Trophoblast cell (in vitro differentiated cells and primary cell): ENCODE measurements at regions not wholly inside any gene's neighbourhood (a gene's known extent, or its start where the extent isn't known, plus 50 kb on each side); places are given as distances from the start of the nearest gene placed in this dataset.
"Not testable (repeated sequence)": the region's sequence is repeated elsewhere in the genome, so short reads cannot be mapped to it uniquely, and the experiment has no call there.

ENCODE experiments used
- DNase-seq, 2 donors: peaks; one replicate each; pipeline ENCODE4 v3.0.0-alpha.2; 2016
- H2AFZ ChIP-seq: 2 replicates; pipeline ENCODE4 v1.6.1; 2013; ENCODE audit warnings: low read length, moderate library complexity, mild to moderate bottlenecking; ENCODE audit not compliant: insufficient read depth, poor library complexity
- H2AK5ac ChIP-seq: 2 replicates; pipeline ENCODE4 v1.6.1; 2013; ENCODE audit warnings: mild to moderate bottlenecking, low read length
- H2BK120ac ChIP-seq: 2 replicates; pipeline ENCODE4 v1.6.1; 2013; ENCODE audit warnings: low read length, mild to moderate bottlenecking, moderate library complexity; ENCODE audit not compliant: insufficient read depth, poor library complexity
- H2BK12ac ChIP-seq: 2 replicates; pipeline ENCODE4 v1.6.1; 2013; ENCODE audit warnings: mild to moderate bottlenecking, low read length, moderate library complexity
- H2BK5ac ChIP-seq: 2 replicates; pipeline ENCODE4 v1.6.1; 2013; ENCODE audit warnings: low read length, low read depth, moderate library complexity, mild to moderate bottlenecking; ENCODE audit not compliant: poor library complexity
- H3K14ac ChIP-seq: 2 replicates; pipeline ENCODE4 v1.6.1; 2013; ENCODE audit warnings: mild to moderate bottlenecking, low read length
- H3K18ac ChIP-seq: 2 replicates; pipeline ENCODE4 v1.6.1; 2013; ENCODE audit warnings: mild to moderate bottlenecking, low read length
- H3K23ac ChIP-seq: 2 replicates; pipeline ENCODE4 v1.6.1; 2013; ENCODE audit warnings: low read length
- H3K27ac ChIP-seq: 2 replicates; pipeline ENCODE4 v1.5.1; 2013; ENCODE audit warnings: low read depth, mild to moderate bottlenecking, inconsistent platforms, low read length, moderate library complexity
- H3K27me3 ChIP-seq: 2 replicates; pipeline ENCODE4 v1.6.1; 2013; ENCODE audit warnings: inconsistent platforms, mild to moderate bottlenecking, low read length, moderate library complexity; ENCODE audit not compliant: insufficient read depth
- H3K36me3 ChIP-seq, 2 experiments: 1 replicate in 1 of 2; 2 replicates in 1 of 2; pipeline ENCODE4 v1.6.1; 2013; ENCODE audit warnings: low read length in 2 of 2, mild to moderate bottlenecking in 2 of 2, moderate library complexity in 1 of 2; ENCODE audit not compliant: insufficient read depth in 2 of 2, control insufficient read depth in 1 of 2
- H3K4ac ChIP-seq: 2 replicates; pipeline ENCODE4 v1.6.1; 2013; ENCODE audit warnings: low read depth, mild to moderate bottlenecking, low read length, moderate library complexity
- H3K4me1 ChIP-seq, 2 experiments: 1 replicate in 1 of 2; 2 replicates in 1 of 2; pipeline ENCODE4 v1.6.1; 2013; ENCODE audit warnings: low read length in 2 of 2, mild to moderate bottlenecking in 2 of 2, moderate library complexity in 1 of 2; ENCODE audit not compliant: insufficient read depth in 2 of 2, control insufficient read depth in 1 of 2
- H3K4me2 ChIP-seq: 2 replicates; pipeline ENCODE4 v1.6.1; 2013; ENCODE audit warnings: inconsistent platforms, mild to moderate bottlenecking, low read length, moderate library complexity
- H3K4me3 ChIP-seq: 2 replicates; pipeline ENCODE4 v1.5.1; 2013; ENCODE audit warnings: mild to moderate bottlenecking, low read depth, low read length, inconsistent platforms
- H3K79me1 ChIP-seq: one replicate; pipeline ENCODE4 v1.6.1; 2013; ENCODE audit warnings: low read length
- H3K79me2 ChIP-seq: 2 replicates; pipeline ENCODE4 v1.6.1; 2013; ENCODE audit warnings: low read length, mild to moderate bottlenecking; ENCODE audit not compliant: control insufficient read depth, insufficient read depth, poor library complexity
- H3K9ac ChIP-seq: 2 replicates; pipeline ENCODE4 v1.6.1; 2013; ENCODE audit warnings: mild to moderate bottlenecking, low read length
- H3K9me3 ChIP-seq: 2 replicates; pipeline ENCODE4 v1.6.1; 2013; ENCODE audit warnings: low read depth, mild to moderate bottlenecking, control low read depth, inconsistent platforms, low read length; ENCODE audit not compliant: insufficient read depth
- H4K12ac ChIP-seq: 2 replicates; pipeline ENCODE4 v1.6.1; 2013; ENCODE audit warnings: low read depth, mild to moderate bottlenecking, low read length, moderate library complexity
- H4K8ac ChIP-seq: 2 replicates; pipeline ENCODE4 v1.6.1; 2013; ENCODE audit warnings: low read depth, mild to moderate bottlenecking, low read length, moderate library complexity
- H4K91ac ChIP-seq: one replicate; pipeline ENCODE4 v1.6.1; 2013; ENCODE audit warnings: low read depth, mild to moderate bottlenecking, low read length, moderate library complexity
- WGBS: extraction: QIAGEN DNeasy Blood & Tissue Kit; methylation state at CpG from one replicate; pipeline ENCODE4 v1.1.7; 2013; ENCODE audit warnings: missing lambda C conversion rate; ENCODE audit not compliant: insufficient read length, insufficient coverage; ENCODE audit errors: extremely low coverage; 5-methylcytosine and 5-hydroxymethylcytosine counted together

DNA sequence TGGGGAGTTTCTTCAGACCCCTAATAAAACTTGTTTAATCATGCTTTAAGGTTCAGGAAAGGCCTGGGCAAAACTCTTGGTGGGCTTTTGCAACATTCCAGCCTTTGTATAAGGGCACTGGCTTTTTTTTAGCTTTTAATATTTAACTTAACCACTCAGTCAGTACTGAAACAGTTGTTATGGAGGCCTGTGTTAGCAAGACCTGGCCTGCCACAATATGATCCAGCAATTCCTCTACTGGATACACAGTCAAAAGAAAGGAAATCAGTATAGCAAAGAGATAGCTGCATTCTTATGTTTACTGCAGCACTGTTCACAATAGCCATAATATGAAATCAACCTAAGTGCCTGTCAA, 75.1 kb upstream of the COG2 start:
- Histone ChIP-seq H3K27ac (no peak overlapping the region), H3K4me2 (no peak overlapping the region), H3K4me3 (no peak overlapping the region), H3K4me1 (peaks cover 3 to 4% of the 10 kb centered on the region in 2 experiments), H3K9me3 (no peaks in the 10 kb centered on the region), H2AK5ac (no peak overlapping the region), H3K27me3 (no peaks in the 10 kb centered on the region), H3K36me3 (no peaks in the 10 kb centered on the region), H4K12ac (no peak overlapping the region), H2BK120ac (no peak overlapping the region), H3K4ac (no peak overlapping the region), H4K8ac (no peak overlapping the region), H3K79me2 (no peaks in the 10 kb centered on the region), H2BK5ac (no peak overlapping the region), H2BK12ac (no peak overlapping the region), H3K9ac (no peak overlapping the region), H4K91ac (no peak overlapping the region), H3K79me1 (no peaks in the 10 kb centered on the region), H3K18ac (no peak overlapping the region), H3K14ac (no peak overlapping the region), H3K23ac (no peak overlapping the region), H2AFZ (no peak overlapping the region)
- no peak for DNase-seq

GRCh38 chr1:230566532-230567220, 75.6 kb upstream of the COG2 start:
- not testable (repeated sequence) for H3K4me3 ChIP-seq, H2BK5ac ChIP-seq, H3K79me2 ChIP-seq, H4K8ac ChIP-seq, DNase-seq, H3K9me3 ChIP-seq, H3K27me3 ChIP-seq, H4K91ac ChIP-seq, H2AFZ ChIP-seq, H2BK120ac ChIP-seq, H2BK12ac ChIP-seq, H3K79me1 ChIP-seq, H3K4me1 ChIP-seq, H3K36me3 ChIP-seq, H3K4ac ChIP-seq, H2AK5ac ChIP-seq, H4K12ac ChIP-seq, H3K27ac ChIP-seq, H3K4me2 ChIP-seq, H3K23ac ChIP-seq, H3K9ac ChIP-seq, H3K14ac ChIP-seq, H3K18ac ChIP-seq
- WGBS = no CpG with 5 or more reads among the region's 3 CpGs

DNA sequence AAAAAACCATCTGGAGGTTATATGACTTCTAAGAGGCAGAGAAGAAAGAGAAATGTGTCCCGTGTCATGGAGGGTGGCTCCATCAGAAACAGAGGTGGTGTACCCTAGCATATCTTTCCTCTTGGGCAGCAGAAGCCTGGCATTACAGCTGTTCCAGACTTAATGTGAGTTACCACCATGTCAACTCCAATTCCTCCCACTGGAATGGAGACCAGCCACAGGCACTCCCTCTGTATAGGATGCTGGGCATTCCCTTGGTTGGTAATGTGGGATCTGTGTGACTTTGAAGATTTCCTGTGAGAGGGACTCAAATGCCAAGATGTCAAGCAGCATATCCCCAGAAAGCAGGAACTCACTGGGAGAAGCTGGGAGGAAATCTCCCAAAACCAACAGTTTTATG, 77.1 kb upstream of the COG2 start:
- no peak for DNase-seq
- no peak overlapping the region for H3K18ac ChIP-seq
- no peaks in the 10 kb centered on the region for H3K4me1 ChIP-seq
- H3K14ac ChIP-seq = no peak overlapping the region
- H4K8ac ChIP-seq = no peak overlapping the region
- H4K12ac ChIP-seq = no peak overlapping the region
- no peak overlapping the region for H3K23ac ChIP-seq
- H2AFZ ChIP-seq = no peak overlapping the region
- H3K79me1 ChIP-seq = no peaks in the 10 kb centered on the region
- H3K27me3 ChIP-seq = no peaks in the 10 kb centered on the region
- H3K4me3 ChIP-seq = no peak overlapping the region
- no peaks in the 10 kb centered on the region for H3K9me3 ChIP-seq
- no peak overlapping the region for H2BK120ac ChIP-seq
- H3K9ac ChIP-seq = no peak overlapping the region
- H2BK12ac ChIP-seq = no peak overlapping the region
- no peaks in the 10 kb centered on the region for H3K79me2 ChIP-seq
- no peaks in the 10 kb centered on the region for H3K36me3 ChIP-seq
- H3K4me2 ChIP-seq = no peak overlapping the region
- no peak overlapping the region for H2AK5ac ChIP-seq
- no peak overlapping the region for H3K27ac ChIP-seq
- H3K4ac ChIP-seq = no peak overlapping the region
- no CpG with 5 or more reads among the region's 1 CpG for WGBS
- no peak overlapping the region for H4K91ac ChIP-seq
- H2BK5ac ChIP-seq = no peak overlapping the region

DNA sequence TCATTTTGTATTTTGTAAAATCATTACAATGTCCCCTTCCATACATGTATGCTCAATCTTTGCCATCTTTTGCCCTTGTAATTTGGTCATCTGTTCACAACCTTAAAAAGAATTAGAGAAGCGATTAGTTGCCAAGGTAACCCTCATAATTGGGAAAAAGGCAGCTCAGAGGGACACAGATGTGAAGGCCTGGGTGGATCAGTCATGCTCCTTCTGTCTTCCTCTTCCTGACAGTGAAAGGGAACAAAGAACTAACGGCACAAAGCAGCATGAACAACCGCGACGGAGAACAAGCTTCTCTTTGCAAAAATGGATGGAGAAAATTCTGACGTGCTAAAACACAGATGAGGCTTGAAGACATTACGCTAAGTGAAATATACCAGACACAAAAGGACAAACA, 78.7 kb upstream of the COG2 start:
- Histone ChIP-seq H2BK120ac (no peak overlapping the region), H3K14ac (no peak overlapping the region), H4K91ac (no peak overlapping the region), H3K36me3 (no peaks in the 10 kb centered on the region), H3K18ac (no peak overlapping the region), H3K4ac (no peak overlapping the region), H3K23ac (no peak overlapping the region), H2BK12ac (no peak overlapping the region), H2AK5ac (no peak overlapping the region), H3K27ac (no peak overlapping the region), H3K4me2 (no peak overlapping the region), H3K4me1 (no peaks in the 10 kb centered on the region), H4K8ac (no peak overlapping the region), H3K79me2 (no peaks in the 10 kb centered on the region), H3K79me1 (no peaks in the 10 kb centered on the region), H3K27me3 (no peaks in the 10 kb centered on the region), H4K12ac (no peak overlapping the region), H3K9me3 (no peaks in the 10 kb centered on the region), H3K9ac (no peak overlapping the region), H2BK5ac (no peak overlapping the region), H2AFZ (no peak overlapping the region), H3K4me3 (no peak overlapping the region)
- no peak for DNase-seq
- WGBS = no CpG with 5 or more reads among the region's 7 CpGs
